MCF 10A (cell line): ENCODE measurements at regions not wholly inside any gene's neighbourhood (a gene's known extent, or its start where the extent isn't known, plus 50 kb on each side); places are given as distances from the start of the nearest gene placed in this dataset.
"Not testable (repeated sequence)": the region's sequence is repeated elsewhere in the genome, so short reads cannot be mapped to it uniquely, and the experiment has no call there.

ENCODE experiments used
- BruUV-seq: library from RNA; stranded (reverse); fragments of 400-500 nt; replicated peaks from 2 replicates; lab custom pipeline; 2021; lab: Mats Ljungman, UMichigan
- CTCF ChIA-PET: fragments of 300-600 bp; sonication (Branson Sonifier 250); formaldehyde crosslinking; extraction: SDS; loops from one replicate; lab custom pipeline; 2021; ENCODE audit warnings: antibody characterized with exemption, inconsistent platforms; lab: Yijun Ruan, JAX
- POLR2A ChIA-PET: fragments of 300-600, 350-650 bp; sonication (Branson Sonifier 250); formaldehyde crosslinking; extraction: SDS; loops from one replicate; lab custom pipeline; 2020; ENCODE audit warnings: antibody characterized with exemption, inconsistent platforms; lab: Yijun Ruan, JAX
- DNase-seq: peaks from one replicate; pipeline ENCODE4 v3.0.0-alpha.2; 2018; ENCODE audit not compliant: unreplicated experiment
- H3K27ac Mint-ChIP-seq: one replicate; pipeline ENCODE4 v1.8.0; 2022; ENCODE audit warnings: mild to moderate bottlenecking, low read depth, mixed read lengths; ENCODE audit not compliant: unreplicated experiment
- H3K27me3 Mint-ChIP-seq: one replicate; pipeline ENCODE4 v1.8.0; 2022; ENCODE audit warnings: mixed read lengths; ENCODE audit not compliant: insufficient read depth, unreplicated experiment
- H3K36me3 Mint-ChIP-seq: one replicate; pipeline ENCODE4 v1.8.0; 2022; ENCODE audit warnings: mild to moderate bottlenecking, moderate library complexity, mixed read lengths; ENCODE audit not compliant: insufficient read depth, unreplicated experiment
- H3K4me1 Mint-ChIP-seq: one replicate; pipeline ENCODE4 v1.8.0; 2022; ENCODE audit warnings: mixed read lengths; ENCODE audit not compliant: insufficient read depth, unreplicated experiment
- H3K4me3 Mint-ChIP-seq: one replicate; pipeline ENCODE4 v1.8.0; 2022; ENCODE audit warnings: mild to moderate bottlenecking, moderate library complexity, mixed read lengths; ENCODE audit not compliant: unreplicated experiment
- H3K9me3 Mint-ChIP-seq: one replicate; pipeline ENCODE4 v1.8.0; 2022; ENCODE audit warnings: mixed read lengths; ENCODE audit not compliant: unreplicated experiment
- intact Hi-C: fragments of 100-400 bp; cut with micrococcal nuclease; formaldehyde crosslinking; loops from 2 replicates; pipeline ENCODE4 v1.14.1; 2022
- TF ChIP-seq, protein P1 (sequence below): fragments of 200-600 bp; IDR thresholded peaks from one replicate; pipeline ENCODE4 v1.8.0; 2022; ENCODE audit warnings: antibody characterized with exemption, mild to moderate bottlenecking; ENCODE audit not compliant: unreplicated experiment

DNA sequence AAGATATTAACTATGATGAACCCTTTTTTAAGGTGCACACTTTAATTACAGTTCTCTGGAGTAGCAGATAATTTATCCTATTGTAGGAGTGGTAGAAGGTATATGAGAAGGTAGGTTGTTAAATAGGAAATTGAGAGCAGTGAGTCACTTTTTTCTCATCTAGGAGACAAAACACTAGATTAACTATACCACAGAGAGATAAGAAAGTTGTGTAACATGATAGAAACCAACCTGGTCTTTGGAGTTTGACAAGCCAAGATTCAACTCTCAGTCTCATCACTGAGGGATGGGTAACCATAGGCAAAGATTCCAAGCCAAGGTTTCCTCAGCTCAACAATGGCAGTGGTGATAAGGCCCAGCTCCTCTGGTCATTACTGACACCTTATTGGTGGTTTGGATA, 104.0 kb downstream of the MAD2L1 start:
- CTCF ChIA-PET = no interaction called here
- TF ChIP-seq, protein P1, sequence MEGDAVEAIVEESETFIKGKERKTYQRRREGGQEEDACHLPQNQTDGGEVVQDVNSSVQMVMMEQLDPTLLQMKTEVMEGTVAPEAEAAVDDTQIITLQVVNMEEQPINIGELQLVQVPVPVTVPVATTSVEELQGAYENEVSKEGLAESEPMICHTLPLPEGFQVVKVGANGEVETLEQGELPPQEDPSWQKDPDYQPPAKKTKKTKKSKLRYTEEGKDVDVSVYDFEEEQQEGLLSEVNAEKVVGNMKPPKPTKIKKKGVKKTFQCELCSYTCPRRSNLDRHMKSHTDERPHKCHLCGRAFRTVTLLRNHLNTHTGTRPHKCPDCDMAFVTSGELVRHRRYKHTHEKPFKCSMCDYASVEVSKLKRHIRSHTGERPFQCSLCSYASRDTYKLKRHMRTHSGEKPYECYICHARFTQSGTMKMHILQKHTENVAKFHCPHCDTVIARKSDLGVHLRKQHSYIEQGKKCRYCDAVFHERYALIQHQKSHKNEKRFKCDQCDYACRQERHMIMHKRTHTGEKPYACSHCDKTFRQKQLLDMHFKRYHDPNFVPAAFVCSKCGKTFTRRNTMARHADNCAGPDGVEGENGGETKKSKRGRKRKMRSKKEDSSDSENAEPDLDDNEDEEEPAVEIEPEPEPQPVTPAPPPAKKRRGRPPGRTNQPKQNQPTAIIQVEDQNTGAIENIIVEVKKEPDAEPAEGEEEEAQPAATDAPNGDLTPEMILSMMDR = no peak
- BruUV-seq = no TSS peak

DNA sequence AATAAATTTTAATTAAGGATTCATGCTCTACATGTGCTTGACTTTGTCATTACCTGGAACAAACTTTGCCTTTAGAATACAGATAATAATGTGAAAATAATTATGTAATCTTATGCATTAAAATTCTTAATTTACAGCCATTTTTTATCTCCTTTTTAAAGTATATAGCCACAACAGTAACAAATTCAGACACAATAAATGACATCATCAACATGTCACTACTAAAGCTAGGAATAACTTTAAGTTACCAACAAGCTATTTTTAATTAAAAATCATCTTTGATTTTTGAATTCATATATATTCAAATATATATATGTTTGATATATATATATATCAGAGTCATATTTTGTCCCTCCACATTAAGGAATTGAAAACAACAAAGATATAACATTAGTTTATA, 107.7 kb downstream of the MAD2L1 start:
- H3K9me3 Mint-ChIP-seq = no peaks in the 10 kb centered on the region
- H3K4me1 Mint-ChIP-seq = no peaks in the 10 kb centered on the region
- H3K27ac Mint-ChIP-seq = no peak overlapping the region
- DNase-seq = no peak
- no peaks in the 10 kb centered on the region for H3K27me3 Mint-ChIP-seq
- intact Hi-C loops = no loop called here
- BruUV-seq = no TSS peak
- H3K4me3 Mint-ChIP-seq = no peak overlapping the region
- H3K36me3 Mint-ChIP-seq = no peaks in the 10 kb centered on the region
- ChIA-PET POLR2A (no interaction called here), CTCF (no interaction called here)
- TF ChIP-seq, protein P1 = no peak

More for the DNA sequence above, 104.0 kb downstream of the MAD2L1 start:
- POLR2A ChIA-PET = interaction anchor here (1.5 kb wide), 1 partner anchor 44 kb away, joined by 3 read pairs; no protein-coding TSS in a partner anchor
- no peaks in the 10 kb centered on the region for H3K27me3 Mint-ChIP-seq
- no peaks in the 10 kb centered on the region for H3K36me3 Mint-ChIP-seq
- no peaks in the 10 kb centered on the region for H3K4me1 Mint-ChIP-seq
- intact Hi-C loops = no loop called here
- DNase-seq = no peak
- no peak overlapping the region for H3K27ac Mint-ChIP-seq
- H3K9me3 Mint-ChIP-seq = no peaks in the 10 kb centered on the region
- no peak overlapping the region for H3K4me3 Mint-ChIP-seq

DNA sequence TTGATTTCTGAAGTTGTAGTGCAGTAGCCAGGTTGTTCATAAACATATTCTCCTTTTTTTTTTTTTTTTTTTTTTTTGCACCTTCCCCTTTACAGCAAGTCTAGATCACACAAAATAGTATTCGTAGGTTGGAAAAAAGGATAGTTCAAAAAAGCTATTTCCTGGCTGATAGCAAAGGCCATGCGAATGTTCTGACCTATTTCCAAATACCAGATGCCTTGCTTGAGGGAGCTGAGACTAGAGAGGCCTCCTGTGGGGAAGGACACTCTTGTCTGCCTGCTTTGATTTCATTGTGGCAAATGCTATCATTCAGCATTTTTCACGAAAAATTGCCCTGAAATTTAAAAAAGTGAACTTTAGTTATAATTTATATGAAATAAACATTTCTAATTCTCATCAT, 111.4 kb downstream of the MAD2L1 start:
- H3K4me1 Mint-ChIP-seq = no peaks in the 10 kb centered on the region

DNA sequence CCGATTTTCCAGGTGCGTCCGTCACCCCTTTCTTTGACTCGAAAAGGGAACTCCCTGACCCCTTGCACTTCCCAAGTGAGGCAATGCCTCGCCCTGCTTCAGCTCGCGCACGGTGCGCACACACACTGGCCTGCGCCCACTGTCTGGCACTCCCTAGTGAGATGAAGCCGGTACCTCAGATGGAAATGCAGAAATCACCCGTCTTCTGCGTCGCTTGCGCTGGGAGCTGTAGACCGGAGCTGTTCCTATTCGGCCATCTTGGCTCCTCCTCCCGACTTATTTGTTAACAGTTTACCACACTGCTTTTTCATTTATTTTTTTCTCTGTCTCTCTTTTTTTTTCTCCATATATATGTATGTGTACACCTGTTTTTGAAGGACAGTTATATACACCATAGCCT, 112.2 kb downstream of the MAD2L1 start:
- H3K36me3 Mint-ChIP-seq, H3K4me1 Mint-ChIP-seq, H3K27ac Mint-ChIP-seq, intact Hi-C loops, POLR2A ChIA-PET, H3K9me3 Mint-ChIP-seq, H3K27me3 Mint-ChIP-seq, BruUV-seq, H3K4me3 Mint-ChIP-seq, DNase-seq: not testable (repeated sequence)
- CTCF ChIA-PET = interaction anchor here (0.6 to 1.0 kb wide), 4 partner anchors 9 to 764 kb away, joined by 3 to 4 read pairs (median 4); no protein-coding TSS in a partner anchor

More for the DNA sequence above, 111.4 kb downstream of the MAD2L1 start:
- no peak overlapping the region for H3K27ac Mint-ChIP-seq
- no peaks in the 10 kb centered on the region for H3K27me3 Mint-ChIP-seq
- no peak overlapping the region for H3K4me3 Mint-ChIP-seq
- TF ChIP-seq, protein P1 = no peak
- H3K9me3 Mint-ChIP-seq = no peaks in the 10 kb centered on the region
- no TSS peak for BruUV-seq
- H3K36me3 Mint-ChIP-seq = no peaks in the 10 kb centered on the region
- ChIA-PET POLR2A (no interaction called here), CTCF (interaction anchor here (0.6 to 1.0 kb wide), 4 partner anchors 8 to 763 kb away, joined by 3 to 4 read pairs (median 4); no protein-coding TSS in a partner anchor)
- intact Hi-C loops = no loop called here
- no peak for DNase-seq
